GM19438 (cell line): ENCODE measurements at regions not wholly inside any gene's neighbourhood (a gene's known extent, or its start where the extent isn't known, plus 50 kb on each side); places are given as distances from the start of the nearest gene placed in this dataset.

ENCODE experiments used
- ATAC-seq: cut with Tn5 transposase; IDR thresholded peaks from one replicate; pipeline ENCODE4 v1.9.1; 2021; ENCODE audit warnings: low read depth; ENCODE audit not compliant: unreplicated experiment

DNA sequence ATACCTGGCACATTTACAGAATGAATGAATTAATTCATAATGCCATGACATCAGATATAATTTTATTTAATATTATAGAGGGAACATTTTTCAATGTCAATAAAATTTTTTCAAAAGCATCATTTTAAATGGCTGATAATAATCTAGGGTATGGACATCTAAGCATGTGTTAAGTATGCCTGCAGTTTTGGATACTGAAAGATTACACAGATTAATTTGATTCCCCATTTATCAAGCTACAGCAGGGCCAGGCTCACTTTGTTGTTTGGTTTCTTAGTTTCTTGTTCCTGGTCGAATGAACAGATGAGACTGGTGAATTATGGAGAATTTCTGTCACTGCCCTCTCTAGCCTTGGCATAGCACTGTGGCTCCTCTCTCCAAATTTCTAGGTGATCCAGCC is 72.4 kb upstream of the E2F8 start:
- ATAC-seq, result no peak

DNA sequence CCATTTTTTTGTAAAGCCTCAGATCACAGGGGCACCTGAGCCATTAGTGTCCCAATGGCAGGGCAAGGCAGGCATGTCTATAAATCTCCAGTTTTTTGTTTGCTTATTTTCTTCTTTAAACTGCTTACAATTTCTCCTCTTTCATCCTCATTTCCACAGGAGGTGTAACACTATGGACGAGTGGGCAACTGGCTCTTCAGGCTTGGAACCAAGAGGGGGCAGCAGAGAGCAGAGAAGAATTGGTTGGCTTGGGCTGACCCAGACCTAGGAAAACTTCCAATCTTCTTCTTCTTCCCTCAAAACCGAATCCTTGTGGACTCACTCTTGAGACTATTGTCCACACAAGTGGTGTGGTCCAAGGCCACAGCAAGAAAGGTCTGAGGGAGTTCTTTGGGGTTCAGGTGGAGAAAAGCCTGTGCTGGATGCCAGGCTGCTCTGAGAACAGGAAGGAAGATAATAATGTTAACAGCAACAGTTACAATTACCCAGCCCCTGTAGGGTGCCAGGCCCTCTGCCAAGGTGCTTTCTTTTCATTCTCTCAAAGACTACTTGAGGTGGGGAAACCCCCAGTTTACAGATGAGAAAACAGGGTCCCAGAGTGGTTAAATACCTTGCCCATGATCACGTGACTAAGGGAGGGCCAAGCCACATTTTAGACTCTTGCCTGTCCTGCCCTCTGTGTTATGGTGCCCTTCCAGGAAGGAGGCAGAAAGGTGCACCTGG is 70.7 kb upstream of the E2F8 start:
- ATAC-seq, result peak; percentile 69

DNA sequence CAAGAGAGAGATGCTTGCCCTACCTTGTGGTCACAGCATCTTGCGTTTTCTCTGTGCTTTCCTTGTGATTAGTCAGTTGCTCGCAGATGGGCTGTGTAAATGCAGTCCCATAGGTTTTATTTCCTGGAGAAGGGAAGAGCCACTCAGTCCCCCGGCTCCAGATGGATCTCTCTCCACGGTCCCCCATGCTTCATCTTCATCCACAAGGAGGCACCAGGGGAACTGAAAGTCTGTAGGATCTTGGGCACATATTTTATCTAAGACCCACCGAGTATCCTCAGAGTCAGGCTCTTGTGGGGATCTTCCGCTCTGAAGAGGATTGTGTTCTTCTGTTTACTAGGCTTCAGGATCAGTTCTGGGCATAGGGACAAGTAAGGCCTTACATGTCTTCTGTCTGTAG is 66.8 kb upstream of the E2F8 start:
- ATAC-seq, result no peak

- ATAC-seq, result no peak
Observed at GRCh38 chr11:19306179-19306944, 65.6 kb upstream of the E2F8 start.

DNA sequence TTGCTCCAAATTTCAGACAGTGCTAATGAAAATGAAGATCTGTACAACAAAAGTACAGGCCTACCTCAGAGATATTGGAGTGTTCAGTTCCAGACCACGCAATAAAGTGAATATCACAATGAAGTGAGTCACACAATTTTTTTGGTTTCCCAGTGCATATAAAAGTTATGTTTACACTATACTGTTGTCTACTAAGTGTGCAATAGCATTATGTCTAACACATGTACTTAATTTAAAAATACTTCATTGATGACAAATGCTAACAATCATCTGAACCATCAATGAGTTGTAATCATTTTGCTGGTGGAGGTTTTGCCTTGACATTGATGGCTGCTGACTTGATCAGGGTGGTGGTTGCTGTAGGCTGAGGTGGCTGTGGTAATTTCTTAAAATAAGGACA is 60.6 kb upstream of the E2F8 start:
- no peak for ATAC-seq

GRCh38 chr11:19294444-19294843 is 53.7 kb upstream of the E2F8 start:
- no peak for ATAC-seq

DNA sequence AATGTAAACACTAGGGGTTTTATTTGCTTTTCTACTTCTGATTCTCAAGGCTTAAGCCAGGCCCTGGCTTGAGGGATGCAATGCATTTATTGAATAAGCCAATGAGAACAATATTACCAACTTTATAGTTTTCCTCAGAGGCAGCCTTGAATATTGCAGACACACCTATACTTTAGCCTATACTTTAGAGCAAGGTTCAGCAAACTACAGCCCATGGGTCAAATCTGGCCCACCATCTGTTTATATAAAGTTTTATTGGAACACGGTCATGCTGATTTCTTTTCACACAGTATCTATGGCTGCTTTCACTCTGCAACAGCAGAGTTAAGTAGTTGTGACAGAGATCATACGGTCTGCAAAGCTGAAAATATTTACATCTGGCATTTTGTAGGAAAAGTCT is 50.3 kb upstream of the E2F8 start:
- no peak for ATAC-seq
